Keratinocyte (primary cell): ENCODE measurements at regions not wholly inside any gene's neighbourhood (a gene's known extent, or its start where the extent isn't known, plus 50 kb on each side); places are given as distances from the start of the nearest gene placed in this dataset.

Experiments used
- DNase-seq: peaks from one replicate; pipeline ENCODE4 v3.0.0-alpha.2; 2011; ENCODE audit warnings: low read depth, missing footprints, low spot score
- FAIRE-seq: peaks from 2 replicates; lab custom pipeline; 2011; peaks lifted over from hg19 to GRCh38; lab: Jason Lieb, UNC
- H2AFZ ChIP-seq: 2 replicates; pipeline ENCODE4 v1.6.0; 2012; ENCODE audit warnings: low read length, control low read depth, inconsistent platforms; ENCODE audit not compliant: control insufficient read depth
- H3K27ac ChIP-seq: 2 replicates; pipeline ENCODE4 v1.5.1; 2011; ENCODE audit warnings: low read length; ENCODE audit not compliant: control insufficient read depth, insufficient read depth
- H3K27me3 ChIP-seq: 3 replicates; pipeline ENCODE4 v1.6.0; 2011; ENCODE audit warnings: low read length; ENCODE audit not compliant: control insufficient read depth, insufficient read depth; ENCODE audit errors: extremely low read depth
- H3K36me3 ChIP-seq, 2 experiments: 2 replicates in 1 of 2; 3 replicates in 1 of 2; pipeline ENCODE4 v1.5.1; 2011; ENCODE audit warnings: low read length in 2 of 2, mild to moderate bottlenecking in 1 of 2; ENCODE audit not compliant: control insufficient read depth in 2 of 2, insufficient read depth in 2 of 2; ENCODE audit errors: extremely low read depth in 1 of 2
- H3K4me1 ChIP-seq: 3 replicates; pipeline ENCODE4 v1.5.1; 2011; ENCODE audit warnings: low read length; ENCODE audit not compliant: control insufficient read depth, insufficient read depth; ENCODE audit errors: extremely low read depth
- H3K4me2 ChIP-seq: 3 replicates; pipeline ENCODE4 v1.6.0; 2011; ENCODE audit warnings: low read depth, low read length; ENCODE audit not compliant: control insufficient read depth, insufficient read depth; ENCODE audit errors: extremely low read depth
- H3K4me3 ChIP-seq, 3 experiments: fragments of 200-600 bp in 1 of 3; sonication (generic) in 1 of 3; 2 replicates in 2 of 3; 3 replicates in 1 of 3; pipeline ENCODE4 v1.5.1; 2011 to 2016; ENCODE audit warnings: low read length in 3 of 3, mild to moderate bottlenecking in 3 of 3, control low read depth in 2 of 3, inconsistent platforms in 1 of 3, low read depth in 1 of 3, mixed read lengths in 1 of 3, mixed run types in 1 of 3, moderate library complexity in 1 of 3; ENCODE audit not compliant: control insufficient read depth in 2 of 3, insufficient read depth in 2 of 3; ENCODE audit errors: extremely low read depth in 1 of 3
- H3K79me2 ChIP-seq: 2 replicates; pipeline ENCODE4 v1.6.0; 2012; ENCODE audit warnings: low read length; ENCODE audit not compliant: control insufficient read depth, insufficient read depth
- H3K9ac ChIP-seq: 3 replicates; pipeline ENCODE4 v1.6.0; 2011; ENCODE audit warnings: low read length; ENCODE audit not compliant: control insufficient read depth, insufficient read depth; ENCODE audit errors: extremely low read depth
- H3K9me1 ChIP-seq: 3 replicates; pipeline ENCODE4 v1.6.0; 2011; ENCODE audit warnings: low read length; ENCODE audit not compliant: control insufficient read depth, insufficient read depth; ENCODE audit errors: extremely low read depth
- H3K9me3 ChIP-seq: 2 replicates; pipeline ENCODE4 v1.5.1; 2012; ENCODE audit warnings: low read depth, low read length; ENCODE audit not compliant: control insufficient read depth
- H4K20me1 ChIP-seq: 3 replicates; pipeline ENCODE4 v1.6.0; 2011; ENCODE audit warnings: low read length; ENCODE audit not compliant: control insufficient read depth, insufficient read depth; ENCODE audit errors: extremely low read depth
- EZH2 ChIP-seq: IDR thresholded peaks from one replicate; pipeline ENCODE4 v1.6.1; 2012; ENCODE audit warnings: inconsistent platforms, mild to moderate bottlenecking, low read length, moderate library complexity
- dilution Hi-C: fragments of 300-500 bp; cut with MboI; formaldehyde crosslinking; loops from one replicate; pipeline ENCODE4 v1.7.0; 2020; ENCODE audit warnings: low sequenced_read_pairs; ENCODE audit not compliant: extremely low pct_ligation_motif_present
- TF ChIP-seq, protein P1 (sequence below), 3 experiments: IDR thresholded peaks in 1 of 3; conservative IDR thresholded peaks in 1 of 3; optimal IDR thresholded peaks in 1 of 3; 2 replicates in 2 of 3; 3 replicates in 1 of 3; pipeline versions ENCODE3 to v1.5.1; 2011; ENCODE audit warnings: low read length in 3 of 3, mild to moderate bottlenecking in 3 of 3, moderate library complexity in 2 of 3, control low read depth in 1 of 3, inconsistent platforms in 1 of 3; ENCODE audit not compliant: insufficient read depth in 2 of 3; ENCODE audit errors: extremely low read depth in 1 of 3

DNA sequence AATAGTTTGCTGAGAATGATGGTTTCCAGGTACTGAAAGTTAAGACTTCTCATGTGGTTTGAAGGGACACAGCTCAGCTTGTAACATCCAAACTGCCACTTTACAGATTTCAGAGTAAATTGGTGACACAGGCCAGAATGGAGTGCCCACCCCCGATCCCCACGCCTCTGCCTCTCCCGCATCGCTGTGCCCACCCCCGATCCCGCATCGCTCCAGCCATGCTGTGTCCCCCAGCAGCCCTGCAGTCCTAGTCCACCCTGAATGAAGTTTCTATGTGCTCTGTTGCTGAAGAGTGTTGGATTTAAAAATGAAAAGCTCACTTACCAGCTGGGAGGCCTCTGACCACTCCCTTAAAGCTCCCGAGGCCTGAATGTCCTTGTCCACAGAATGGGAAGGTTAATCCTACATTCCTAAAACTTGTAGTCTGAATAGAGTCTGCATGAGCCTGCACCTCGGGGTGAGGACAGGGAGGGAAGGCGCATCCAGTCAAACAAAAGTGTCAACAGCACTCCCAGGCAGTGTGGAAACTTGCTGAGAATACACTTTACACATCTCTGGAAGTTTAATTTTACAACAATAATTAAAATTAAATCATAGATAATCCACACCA, 176.4 kb upstream of the ID2 start:
- H3K4me1 ChIP-seq: peaks cover 4% of the 10 kb centered on the region
- H3K9ac ChIP-seq: no peak overlapping the region
- dilution Hi-C loops: no loop called here
- TF ChIP-seq, protein P1, sequence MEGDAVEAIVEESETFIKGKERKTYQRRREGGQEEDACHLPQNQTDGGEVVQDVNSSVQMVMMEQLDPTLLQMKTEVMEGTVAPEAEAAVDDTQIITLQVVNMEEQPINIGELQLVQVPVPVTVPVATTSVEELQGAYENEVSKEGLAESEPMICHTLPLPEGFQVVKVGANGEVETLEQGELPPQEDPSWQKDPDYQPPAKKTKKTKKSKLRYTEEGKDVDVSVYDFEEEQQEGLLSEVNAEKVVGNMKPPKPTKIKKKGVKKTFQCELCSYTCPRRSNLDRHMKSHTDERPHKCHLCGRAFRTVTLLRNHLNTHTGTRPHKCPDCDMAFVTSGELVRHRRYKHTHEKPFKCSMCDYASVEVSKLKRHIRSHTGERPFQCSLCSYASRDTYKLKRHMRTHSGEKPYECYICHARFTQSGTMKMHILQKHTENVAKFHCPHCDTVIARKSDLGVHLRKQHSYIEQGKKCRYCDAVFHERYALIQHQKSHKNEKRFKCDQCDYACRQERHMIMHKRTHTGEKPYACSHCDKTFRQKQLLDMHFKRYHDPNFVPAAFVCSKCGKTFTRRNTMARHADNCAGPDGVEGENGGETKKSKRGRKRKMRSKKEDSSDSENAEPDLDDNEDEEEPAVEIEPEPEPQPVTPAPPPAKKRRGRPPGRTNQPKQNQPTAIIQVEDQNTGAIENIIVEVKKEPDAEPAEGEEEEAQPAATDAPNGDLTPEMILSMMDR (optimal IDR thresholded peaks at IDR 0.05 in 1 of 3, IDR thresholded peaks at IDR 0.05 in 1 of 3, conservative IDR thresholded peaks at IDR 0.05 in 1 of 3; ENCODE audit: extremely low read depth in 1 of 3, insufficient read depth in 2 of 3, low read length in 3 of 3): no peak
- no peak for TF ChIP-seq EZH2
- no peaks in the 10 kb centered on the region for H4K20me1 ChIP-seq
- H3K4me2 ChIP-seq: no peak overlapping the region
- no peak overlapping the region for H2AFZ ChIP-seq
- DNase-seq (no peak), FAIRE-seq (no peak)
- H3K4me3 ChIP-seq: no peak overlapping the region
- H3K27ac ChIP-seq: no peak overlapping the region
- no peaks in the 10 kb centered on the region for H3K79me2 ChIP-seq
- no peaks in the 10 kb centered on the region for H3K9me1 ChIP-seq
- peaks cover 6% of the 10 kb centered on the region for H3K27me3 ChIP-seq
- no peaks in the 10 kb centered on the region for H3K36me3 ChIP-seq
- no peaks in the 10 kb centered on the region for H3K9me3 ChIP-seq

DNA sequence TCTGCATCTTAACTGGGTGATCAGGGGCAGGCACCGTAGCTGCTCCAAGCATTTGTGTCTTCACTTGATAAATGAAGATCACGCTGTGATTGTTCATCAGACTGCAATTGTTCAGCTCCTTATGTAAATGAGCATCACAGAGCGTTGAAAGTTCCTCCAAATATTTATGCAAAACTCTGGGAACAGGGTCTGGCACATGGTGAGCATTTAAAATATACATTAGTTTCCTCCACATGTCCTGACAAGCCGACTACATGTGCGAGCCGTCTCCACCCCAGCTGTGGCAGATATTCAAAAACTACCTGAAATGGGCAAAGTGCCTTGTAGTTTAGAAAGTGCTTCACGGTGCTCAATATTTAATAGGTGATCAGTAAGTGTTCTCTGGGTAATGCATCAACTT, 175.1 kb upstream of the ID2 start:
- no peak for TF ChIP-seq EZH2
- TF ChIP-seq, protein P1 (optimal IDR thresholded peaks at IDR 0.05 in 1 of 3, IDR thresholded peaks at IDR 0.05 in 1 of 3, conservative IDR thresholded peaks at IDR 0.05 in 1 of 3; ENCODE audit: extremely low read depth in 1 of 3, insufficient read depth in 2 of 3, low read length in 3 of 3): no peak

More for the DNA sequence above, 175.1 kb upstream of the ID2 start:
- no peak overlapping the region for H3K4me2 ChIP-seq
- H4K20me1 ChIP-seq: no peaks in the 10 kb centered on the region
- H3K36me3 ChIP-seq: no peaks in the 10 kb centered on the region
- H3K79me2 ChIP-seq: no peaks in the 10 kb centered on the region
- no peak overlapping the region for H3K9ac ChIP-seq
- H2AFZ ChIP-seq: no peak overlapping the region
- no peak overlapping the region for H3K27ac ChIP-seq
- peaks cover 6% of the 10 kb centered on the region for H3K27me3 ChIP-seq
- DNase-seq (no peak), FAIRE-seq (no peak)
- H3K4me3 ChIP-seq: no peak overlapping the region
- H3K9me1 ChIP-seq: no peaks in the 10 kb centered on the region
- H3K4me1 ChIP-seq: peaks cover 4% of the 10 kb centered on the region
- dilution Hi-C loops: no loop called here
- no peaks in the 10 kb centered on the region for H3K9me3 ChIP-seq
